ENCODE measurements at regions not wholly inside any gene's neighbourhood (a gene's known extent, or its start where the extent isn't known, plus 50 kb on each side); places are given as distances from the start of the nearest gene placed in this dataset.

GRCh38 chr4:123893011-123893981 lies 496.7 kb downstream of the SPRY1 start:
- TF ChIP-seq CTCF (IDR thresholded peaks at IDR 0.05; ENCODE audit: low read depth, low read length, poor library complexity, severe bottlenecking) (no peak), EZH2phosphoT487 (IDR thresholded peaks at IDR 0.05; ENCODE audit: borderline replicate concordance, low read length) (no peak)

Data from DOHH2 (cell line).